Neuronal stem cell (in vitro differentiated cells): ENCODE measurements at regions not wholly inside any gene's neighbourhood (a gene's known extent, or its start where the extent isn't known, plus 50 kb on each side); places are given as distances from the start of the nearest gene placed in this dataset.

Experiments used
- DNase-seq: peaks from one replicate; pipeline ENCODE4 v3.0.0-alpha.2; 2013; ENCODE audit warnings: low spot score
- H2AFZ ChIP-seq: one replicate; pipeline ENCODE4 v1.6.1; 2013; ENCODE audit warnings: mild to moderate bottlenecking, low read length, inconsistent platforms
- H2AK5ac ChIP-seq: 2 replicates; pipeline ENCODE4 v1.6.1; 2013; ENCODE audit warnings: low read depth, mild to moderate bottlenecking, inconsistent platforms, low read length, moderate library complexity, mixed read lengths
- H2BK120ac ChIP-seq: 2 replicates; pipeline ENCODE4 v1.6.1; 2013; ENCODE audit warnings: low read depth, mild to moderate bottlenecking, inconsistent platforms, low read length, moderate library complexity, mixed read lengths
- H2BK12ac ChIP-seq: one replicate; pipeline ENCODE4 v1.6.1; 2013; ENCODE audit warnings: low read length, inconsistent platforms
- H2BK15ac ChIP-seq: 2 replicates; pipeline ENCODE4 v1.6.1; 2013; ENCODE audit warnings: mild to moderate bottlenecking, low read length, inconsistent platforms, mixed read lengths
- H2BK5ac ChIP-seq: one replicate; pipeline ENCODE4 v1.6.1; 2013; ENCODE audit warnings: inconsistent platforms, mild to moderate bottlenecking, low read length, moderate library complexity
- H3K14ac ChIP-seq: one replicate; pipeline ENCODE4 v1.6.1; 2013; ENCODE audit warnings: low read length, inconsistent platforms
- H3K18ac ChIP-seq: 2 replicates; pipeline ENCODE4 v1.6.1; 2013; ENCODE audit warnings: low read length, inconsistent platforms
- H3K23ac ChIP-seq: 2 replicates; pipeline ENCODE4 v1.6.1; 2013; ENCODE audit warnings: low read depth, mild to moderate bottlenecking, mixed read lengths, low read length, inconsistent platforms; ENCODE audit not compliant: poor library complexity
- H3K27ac ChIP-seq: replicated peaks from 3 replicates; pipeline ENCODE4 v1.5.1; 2013; ENCODE audit warnings: low read length, inconsistent platforms
- H3K27me3 ChIP-seq, 3 experiments: 2 replicates each; pipeline ENCODE4 v1.6.1; 2013; ENCODE audit warnings: low read length in 3 of 3, mild to moderate bottlenecking in 2 of 3, inconsistent platforms in 1 of 3, low read depth in 1 of 3, mixed read lengths in 1 of 3, moderate library complexity in 1 of 3; ENCODE audit not compliant: control insufficient read depth in 3 of 3, insufficient read depth in 3 of 3
- H3K36me3 ChIP-seq, 2 donors: replicated peaks in 1 of 2; 2 replicates each; pipeline ENCODE4 v1.6.1; 2013; ENCODE audit warnings: low read length in 2 of 2; ENCODE audit not compliant: control insufficient read depth in 2 of 2, insufficient read depth in 2 of 2
- H3K4ac ChIP-seq: 2 replicates; pipeline ENCODE4 v1.6.1; 2013; ENCODE audit warnings: inconsistent platforms, mild to moderate bottlenecking, low read length, moderate library complexity
- H3K4me1 ChIP-seq, 2 donors: 1 replicate in 1 of 2; 2 replicates in 1 of 2; pipeline ENCODE4 v1.6.1; 2013; ENCODE audit warnings: low read length in 2 of 2, low read depth in 1 of 2; ENCODE audit not compliant: control insufficient read depth in 2 of 2, insufficient read depth in 1 of 2
- H3K4me2 ChIP-seq: one replicate; pipeline ENCODE4 v1.6.1; 2013; ENCODE audit warnings: mild to moderate bottlenecking, low read length, inconsistent platforms; ENCODE audit not compliant: insufficient read depth, poor library complexity, severe bottlenecking
- H3K4me3 ChIP-seq, 2 donors: 2 replicates each; pipeline ENCODE4 v1.5.1; 2013; ENCODE audit warnings: low read length in 2 of 2, mild to moderate bottlenecking in 2 of 2, inconsistent platforms in 1 of 2, moderate library complexity in 1 of 2
- H3K79me1 ChIP-seq: one replicate; pipeline ENCODE4 v1.6.1; 2013; ENCODE audit warnings: low read depth, mild to moderate bottlenecking, inconsistent platforms, low read length, moderate library complexity
- H3K9ac ChIP-seq: one replicate; pipeline ENCODE4 v1.6.1; 2013; ENCODE audit warnings: mild to moderate bottlenecking, low read depth, low read length, inconsistent platforms; ENCODE audit not compliant: poor library complexity
- H3K9me3 ChIP-seq, 2 donors: replicated peaks in 1 of 2; 2 replicates each; pipeline versions ENCODE3 to v1.6.1; 2013; ENCODE audit warnings: low read length in 2 of 2, mild to moderate bottlenecking in 2 of 2, inconsistent platforms in 1 of 2, low read depth in 1 of 2, mixed read lengths in 1 of 2, moderate library complexity in 1 of 2; ENCODE audit not compliant: control insufficient read depth in 2 of 2, insufficient read depth in 1 of 2
- H4K8ac ChIP-seq: one replicate; pipeline ENCODE4 v1.6.1; 2013; ENCODE audit warnings: low read depth, mild to moderate bottlenecking, inconsistent platforms, low read length, moderate library complexity
- H4K91ac ChIP-seq: one replicate; pipeline ENCODE4 v1.6.1; 2013; ENCODE audit warnings: low read length, low read depth, mild to moderate bottlenecking, inconsistent platforms; ENCODE audit not compliant: poor library complexity
- WGBS, 2 donors: extraction: QIAGEN DNeasy Blood & Tissue Kit; methylation state at CpG; one replicate each; pipeline ENCODE4 v1.1.7; 2013; ENCODE audit warnings: missing lambda C conversion rate in 2 of 2, mixed read lengths in 1 of 2; ENCODE audit not compliant: insufficient read length in 2 of 2, insufficient replicate concordance in 1 of 2; ENCODE audit errors: extremely low coverage in 2 of 2; 5-methylcytosine and 5-hydroxymethylcytosine counted together

DNA sequence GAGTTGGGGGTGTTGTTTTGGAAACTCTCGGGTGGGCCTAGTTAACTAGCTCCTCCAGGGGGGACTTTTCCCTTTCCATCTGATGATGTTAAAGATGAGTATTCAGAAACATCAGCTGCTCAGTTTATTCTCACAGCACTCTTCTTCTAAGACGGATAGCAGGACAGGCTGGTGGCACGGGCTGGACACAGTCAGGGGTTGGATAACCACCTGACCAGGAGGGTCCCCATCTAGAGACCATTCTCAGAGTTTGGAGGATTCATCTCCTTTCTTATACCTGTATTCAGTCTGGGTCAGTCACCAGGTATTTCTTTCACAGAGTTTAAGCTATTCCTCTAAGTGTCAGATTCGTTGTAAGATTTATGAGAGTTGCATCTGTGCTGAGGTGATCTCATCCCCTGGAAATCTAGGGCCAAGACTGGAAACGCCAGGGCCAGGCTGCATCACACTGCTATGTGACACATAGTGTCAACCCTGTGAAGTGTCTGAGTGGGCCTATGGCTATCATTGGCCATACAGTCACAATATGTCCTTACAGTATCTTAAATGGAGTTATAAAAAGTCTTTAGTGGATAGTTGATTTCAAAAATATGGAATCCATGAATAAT, 111.7 kb downstream of the FAM50B start:
- Histone ChIP-seq H3K4me2 (no peak overlapping the region), H3K27ac (no peak overlapping the region), H4K91ac (no peak overlapping the region)

DNA sequence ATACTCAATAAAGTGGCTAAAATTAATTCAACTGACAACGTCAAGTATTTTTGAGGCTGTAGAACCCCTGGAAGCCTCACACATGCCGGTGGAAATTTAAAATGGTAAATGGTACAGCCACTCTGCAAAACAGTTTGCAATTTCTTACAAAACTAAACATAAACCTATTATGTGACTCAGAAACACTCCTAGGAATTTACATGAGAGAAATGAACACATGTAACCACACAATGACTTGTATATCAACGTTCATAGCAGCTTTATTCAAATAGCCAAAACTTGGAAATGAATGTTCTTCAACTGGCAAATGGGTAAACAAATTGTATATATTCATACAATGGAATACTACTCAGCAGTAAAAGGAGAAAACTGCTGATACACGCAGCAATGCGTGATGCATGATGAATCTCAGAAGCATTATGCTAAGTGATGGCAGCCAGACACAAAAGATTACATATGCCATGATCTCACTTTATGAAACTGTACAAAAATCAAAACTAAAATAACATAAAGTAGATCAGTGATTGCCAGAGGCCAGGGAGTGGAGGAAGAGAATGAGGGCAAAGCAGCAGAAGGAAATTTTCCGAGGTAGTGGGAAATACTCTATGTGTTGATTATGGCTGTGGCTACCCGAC, 112.5 kb downstream of the FAM50B start:
- Histone ChIP-seq H3K9ac (no peak overlapping the region), H3K36me3 (no peaks in the 10 kb centered on the region), H2BK120ac (no peak overlapping the region), H3K4me2 (no peak overlapping the region), H3K4me3 (no peak overlapping the region), H2BK12ac (no peak overlapping the region), H3K4ac (no peak overlapping the region), H3K23ac (no peak overlapping the region), H3K14ac (no peak overlapping the region), H2BK5ac (no peak overlapping the region), H3K27ac (no peak overlapping the region), H3K79me1 (no peaks in the 10 kb centered on the region), H3K9me3 (peaks cover 1 to 7% of the 10 kb centered on the region in 2 donors), H3K4me1 (peaks cover 0 to 11% of the 10 kb centered on the region in 2 donors), H3K27me3 (peaks cover 0 to 2% (median 0%) of the 10 kb centered on the region in 3 experiments), H3K18ac (no peak overlapping the region), H4K91ac (no peak overlapping the region), H4K8ac (no peak overlapping the region), H2AK5ac (no peak overlapping the region), H2AFZ (no peak overlapping the region), H2BK15ac (no peak overlapping the region)
- DNase-seq: no peak
- no CpG with 5 or more reads among the region's 7 CpGs for WGBS, 2 donors

More for the DNA sequence above, 111.7 kb downstream of the FAM50B start:
- no peak overlapping the region for H3K9ac ChIP-seq
- H2BK120ac ChIP-seq: no peak overlapping the region
- peaks cover 0 to 2% (median 0%) of the 10 kb centered on the region in 3 experiments for H3K27me3 ChIP-seq
- H2BK12ac ChIP-seq: no peak overlapping the region
- DNase-seq: no peak
- no peak overlapping the region for H3K4ac ChIP-seq
- H3K79me1 ChIP-seq: no peaks in the 10 kb centered on the region
- no peak overlapping the region for H2AFZ ChIP-seq
- H2BK15ac ChIP-seq: no peak overlapping the region
- H3K23ac ChIP-seq: no peak overlapping the region
- peaks cover 1 to 7% of the 10 kb centered on the region in 2 donors for H3K9me3 ChIP-seq
- no peak overlapping the region for H2BK5ac ChIP-seq
- no peaks in the 10 kb centered on the region for H3K36me3 ChIP-seq
- H3K4me3 ChIP-seq: no peak overlapping the region
- no peak overlapping the region for H4K8ac ChIP-seq
- WGBS, 2 donors: no CpG with 5 or more reads among the region's 5 CpGs
- no peak overlapping the region for H2AK5ac ChIP-seq
- peaks cover 0 to 11% of the 10 kb centered on the region in 2 donors for H3K4me1 ChIP-seq
- no peak overlapping the region for H3K14ac ChIP-seq
- H3K18ac ChIP-seq: no peak overlapping the region

DNA sequence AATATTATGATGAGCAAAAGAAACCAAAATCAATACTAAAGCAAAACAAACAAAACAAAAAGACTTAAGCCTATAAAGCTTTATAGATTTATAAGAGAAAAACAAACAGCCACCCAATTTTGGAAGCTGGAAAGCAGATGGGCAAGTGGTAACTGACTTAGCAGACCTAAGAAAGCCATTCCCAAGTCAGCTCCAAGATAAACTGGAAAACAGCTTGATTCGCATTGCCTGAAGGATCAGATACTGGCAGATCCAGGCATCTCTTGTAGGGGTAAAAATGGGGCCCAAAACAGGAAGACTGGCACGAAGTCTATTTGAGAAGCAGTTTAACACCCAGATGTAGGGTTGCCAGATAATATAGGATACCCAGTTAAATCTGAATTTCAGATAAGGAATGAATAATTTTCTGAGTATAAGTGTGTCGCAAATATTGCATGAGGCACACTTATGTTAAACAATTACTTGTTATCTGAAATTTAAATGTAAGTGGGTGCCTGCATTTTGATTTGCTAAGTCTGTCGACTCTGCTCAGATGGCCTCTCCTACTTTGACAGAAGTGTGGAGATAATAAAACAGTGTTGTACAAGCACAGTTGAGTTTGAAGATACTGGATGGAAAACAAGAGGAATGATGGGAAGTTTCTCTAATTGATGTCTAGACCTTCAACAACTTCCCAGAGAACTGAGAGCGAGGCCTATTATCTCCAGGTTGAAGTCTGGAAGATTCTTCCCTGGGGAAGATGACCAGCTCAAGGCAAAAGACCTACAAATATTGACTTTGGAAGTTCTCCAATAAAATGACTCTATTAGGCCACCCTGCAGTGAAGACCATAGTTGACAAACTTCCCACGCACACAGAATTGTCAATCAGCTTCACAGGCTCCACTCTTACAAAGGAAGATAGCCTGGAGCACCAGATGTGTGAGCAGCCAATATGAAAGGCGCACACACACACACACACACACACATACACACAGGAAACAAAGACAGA, 113.4 kb downstream of the FAM50B start:
- Histone ChIP-seq H3K14ac (no peak overlapping the region), H3K9ac (no peak overlapping the region), H3K23ac (no peak overlapping the region), H3K79me1 (no peaks in the 10 kb centered on the region), H3K4me2 (no peak overlapping the region), H3K36me3 (no peaks in the 10 kb centered on the region), H2AFZ (no peak overlapping the region), H4K91ac (no peak overlapping the region), H3K9me3 (peaks cover 1 to 7% of the 10 kb centered on the region in 2 donors), H2BK5ac (no peak overlapping the region), H2BK12ac (no peak overlapping the region), H2BK120ac (no peak overlapping the region), H3K27ac (no peak overlapping the region), H3K4me3 (no peak overlapping the region), H3K27me3 (peaks cover 0 to 2% (median 0%) of the 10 kb centered on the region in 3 experiments), H2BK15ac (no peak overlapping the region), H3K18ac (no peak overlapping the region), H4K8ac (no peak overlapping the region), H2AK5ac (no peak overlapping the region), H3K4ac (no peak overlapping the region), H3K4me1 (peaks cover 0 to 11% of the 10 kb centered on the region in 2 donors)
- no CpG with 5 or more reads among the region's 7 CpGs for WGBS, 2 donors
- no peak for DNase-seq
